K562 (cell line): ENCODE measurements at regions not wholly inside any gene's neighbourhood (a gene's known extent, or its start where the extent isn't known, plus 50 kb on each side); places are given as distances from the start of the nearest gene placed in this dataset.

Experiments
- ATAC-seq: fragments of 200-7000 bp; cut with Tn5 transposase; 3 replicates; pipeline ENCODE4 v1.9.1; 2020; ENCODE audit warnings: moderate library complexity
- BruUV-seq: library from RNA; stranded (reverse); fragments of 400-500 nt; replicated peaks from 2 replicates; lab custom pipeline; 2021; lab: Mats Ljungman, UMichigan
- CTCF ChIA-PET: fragments of 300-600 bp; formaldehyde crosslinking; extraction: SDS; loops from one replicate; lab custom pipeline; 2021; ENCODE audit warnings: low intra/inter-chr PET ratio; lab: Yijun Ruan, JAX
- POLR2A ChIA-PET: fragments of 300-600, 350-650 bp; sonication (Branson Sonifier 250); formaldehyde crosslinking; extraction: SDS; loops from one replicate; lab custom pipeline; 2021; ENCODE audit warnings: antibody characterized with exemption, inconsistent platforms; lab: Yijun Ruan, JAX
- DNase-seq, 4 experiments: peaks; one replicate each; pipeline versions ENCODE4 v3.0.0 to v3.0.0-alpha.2; 2011 to 2018; ENCODE audit warnings: low spot score in 3 of 4, mixed read lengths in 3 of 4; ENCODE audit errors: extremely low read depth in 1 of 4
- FAIRE-seq: peaks from 2 replicates; lab custom pipeline; 2011; peaks lifted over from hg19 to GRCh38; lab: Jason Lieb, UNC
- H2AFZ ChIP-seq: 2 replicates; pipeline ENCODE4 v1.6.0; 2011; ENCODE audit warnings: low read depth, low read length, control low read depth, inconsistent platforms
- H3K27ac ChIP-seq: fragments of 200-600 bp; 3 replicates; pipeline ENCODE4 v1.8.0; 2011; ENCODE audit warnings: low read depth, mild to moderate bottlenecking, control low read depth, inconsistent platforms, low read length, moderate library complexity, mixed read lengths; ENCODE audit errors: extremely low read depth
- H3K27me3 ChIP-seq, 2 experiments: fragments of 300-600 bp in 1 of 2; 2 replicates in 1 of 2; 3 replicates in 1 of 2; pipeline versions ENCODE4 v1.6.0 to v1.8.0; 2011; ENCODE audit warnings: inconsistent platforms in 2 of 2, low read length in 2 of 2, mild to moderate bottlenecking in 1 of 2, mixed read lengths in 1 of 2, moderate library complexity in 1 of 2; ENCODE audit not compliant: control insufficient read depth in 2 of 2, insufficient read depth in 2 of 2
- H3K36me3 ChIP-seq: fragments of 300-600 bp; 3 replicates; pipeline ENCODE4 v1.8.0; 2011; ENCODE audit warnings: mild to moderate bottlenecking, low read length, inconsistent platforms; ENCODE audit not compliant: control insufficient read depth, insufficient read depth
- H3K4me1 ChIP-seq, 2 experiments: fragments of 200-600 bp in 1 of 2; replicated peaks in 1 of 2; 2 replicates in 1 of 2; 3 replicates in 1 of 2; pipeline versions ENCODE4 v1.5.1 to v1.8.0; 2011; ENCODE audit warnings: inconsistent platforms in 2 of 2, low read length in 2 of 2, mild to moderate bottlenecking in 1 of 2, mixed read lengths in 1 of 2, moderate library complexity in 1 of 2; ENCODE audit not compliant: control insufficient read depth in 2 of 2, insufficient read depth in 2 of 2
- H3K4me2 ChIP-seq: 2 replicates; pipeline ENCODE4 v1.6.1; 2011; ENCODE audit warnings: low read length, control low read depth, inconsistent platforms, mixed read lengths; ENCODE audit not compliant: insufficient read depth
- H3K4me3 ChIP-seq: fragments of 200-600 bp; sonication (generic), shearing (Covaris generic); 2 replicates; pipeline ENCODE4 v1.5.1; 2016; ENCODE audit warnings: control low read depth, inconsistent platforms
- H3K79me2 ChIP-seq: fragments of 200-600 bp; 3 replicates; pipeline ENCODE4 v1.8.0; 2011; ENCODE audit warnings: low read length, inconsistent platforms; ENCODE audit not compliant: control insufficient read depth, insufficient read depth
- H3K9ac ChIP-seq, 2 experiments: 2 replicates each; pipeline versions ENCODE4 v1.6.0 to v1.6.1; 2011; ENCODE audit warnings: low read depth in 2 of 2, low read length in 2 of 2, control low read depth in 1 of 2, inconsistent platforms in 1 of 2, mild to moderate bottlenecking in 1 of 2, mixed read lengths in 1 of 2; ENCODE audit not compliant: insufficient read depth in 1 of 2
- H3K9me1 ChIP-seq: one replicate; pipeline ENCODE4 v1.6.0; 2011; ENCODE audit warnings: inconsistent platforms, mild to moderate bottlenecking, low read length, moderate library complexity; ENCODE audit not compliant: control insufficient read depth, insufficient read depth
- H3K9me3 ChIP-seq: replicated peaks from 2 replicates; pipeline ENCODE4 v1.5.1; 2011; ENCODE audit warnings: low read depth, low read length, inconsistent platforms; ENCODE audit not compliant: control insufficient read depth, insufficient read depth
- H4K20me1 ChIP-seq: replicated peaks from 2 replicates; pipeline ENCODE4 v1.6.1; 2011; ENCODE audit warnings: low read length, inconsistent platforms, mixed read lengths; ENCODE audit not compliant: control insufficient read depth, insufficient read depth
- CBX2 ChIP-seq: fragments of 200-600 bp; sonication (generic); IDR thresholded peaks from one replicate; pipeline ENCODE4 v1.6.1; 2012; ENCODE audit warnings: mild to moderate bottlenecking, low read length, inconsistent platforms; ENCODE audit not compliant: insufficient read depth, poor library complexity, severe bottlenecking
- HDAC8 ChIP-seq: fragments of 450-650 bp; IDR thresholded peaks from 2 replicates; pipeline ENCODE4 v1.6.1; 2016; ENCODE audit warnings: mild to moderate bottlenecking, missing genetic modification characterization, moderate library complexity, missing compliant biosample characterization
- MTA2 ChIP-seq: fragments of 450-650 bp; IDR thresholded peaks from 2 replicates; pipeline ENCODE4 v1.6.1; 2016; ENCODE audit warnings: low read depth
- NFIX ChIP-seq: fragments of 250-450 bp; sonication (Bioruptor Pico); IDR thresholded peaks from 2 replicates; pipeline ENCODE4 v1.4.0; 2020; ENCODE audit warnings: low read depth, mild to moderate bottlenecking, moderate library complexity
- PHB ChIP-seq: fragments of 250-450 bp; sonication (Bioruptor Pico); IDR thresholded peaks from 2 replicates; pipeline ENCODE4 v1.5.0; 2021
- PHF8 ChIP-seq: fragments of 200-600 bp; sonication (generic); IDR thresholded peaks from 2 replicates; pipeline ENCODE4 v1.6.1; 2012; ENCODE audit warnings: mixed run types, mild to moderate bottlenecking, inconsistent platforms, low read length, moderate library complexity, borderline replicate concordance
- RCOR1 ChIP-seq, 2 experiments: IDR thresholded peaks; 2 replicates each; pipeline ENCODE4 v1.6.1; 2012; ENCODE audit warnings: low read depth in 2 of 2, low read length in 2 of 2, borderline replicate concordance in 1 of 2, improper control_type of control experiment in 1 of 2
- RFX7 ChIP-seq: fragments of 250-450 bp; sonication (Bioruptor Pico); IDR thresholded peaks from 2 replicates; pipeline ENCODE4 v1.5.1; 2021; ENCODE audit warnings: mild to moderate bottlenecking
- SNAPC5 ChIP-seq: fragments of 250-450 bp; sonication (Bioruptor Pico); IDR thresholded peaks from 2 replicates; pipeline ENCODE4 v1.8.0; 2021; ENCODE audit warnings: moderate library complexity, mild to moderate bottlenecking, inconsistent platforms
- THRAP3 ChIP-seq: fragments of 450-650 bp; IDR thresholded peaks from 2 replicates; pipeline ENCODE4 v1.6.1; 2016; ENCODE audit warnings: mild to moderate bottlenecking, inconsistent platforms, borderline replicate concordance
- UBTF ChIP-seq, 2 experiments: IDR thresholded peaks; 2 replicates each; pipeline ENCODE4 v1.6.1; 2012; ENCODE audit warnings: improper control_type of control experiment in 2 of 2, low read depth in 2 of 2, low read length in 2 of 2, borderline replicate concordance in 1 of 2
- XRCC5 ChIP-seq: fragments of 200-400 bp; formaldehyde crosslinking; IDR thresholded peaks from 2 replicates; pipeline ENCODE4 v1.6.1; 2017; ENCODE audit warnings: low read depth, mild to moderate bottlenecking, low read length
- ZNF592 ChIP-seq: fragments of 450-650 bp; IDR thresholded peaks from 2 replicates; pipeline ENCODE4 v1.6.1; 2017; ENCODE audit warnings: antibody characterized with exemption, mild to moderate bottlenecking
- ZNF639 ChIP-seq, 2 experiments: fragments of 200-800 bp in 1 of 2; sonication (Bioruptor generic) in 1 of 2; sonication (generic) in 1 of 2; formaldehyde crosslinking in 1 of 2; IDR thresholded peaks in 1 of 2; conservative IDR thresholded peaks in 1 of 2; 2 replicates each; pipeline versions ENCODE4 v1.5.0 to v1.6.1; 2016 to 2020; ENCODE audit warnings: missing compliant biosample characterization in 1 of 2, missing genetic modification characterization in 1 of 2, missing genetic modification reagents in 1 of 2
- ZNF717 ChIP-seq: fragments of 250-450 bp; sonication (Bioruptor Pico); IDR thresholded peaks from 2 replicates; pipeline ENCODE4 v1.5.0; 2021
- WGBS: fragments of 100-300 bp; shearing (Covaris generic); methylation state at CpG from one replicate; pipeline ENCODE4 v1.1.6; 2016; ENCODE audit warnings: low coverage, mixed read lengths; ENCODE audit not compliant: insufficient coverage; ENCODE audit errors: missing lambda C conversion rate; 5-methylcytosine and 5-hydroxymethylcytosine counted together
- in situ Hi-C: fragments of 300-500 bp; cut with MboI; formaldehyde crosslinking; loops from 4 replicates; pipeline ENCODE4 v1.15.0; 2018; ENCODE audit warnings: inconsistent platforms, mixed read lengths
- intact Hi-C: fragments of 100-400 bp; cut with micrococcal nuclease; formaldehyde crosslinking; loops from 2 replicates; pipeline ENCODE4 v1.14.2; 2022

- 6% methylated on average over 1 of the region's 1 CpG for WGBS
- intact Hi-C loops (no loop called here), in situ Hi-C loops (no loop called here)
- no peak overlapping the region for H3K4me3 ChIP-seq
- H2AFZ ChIP-seq: no peak overlapping the region
- DNase-seq (no peak), FAIRE-seq (no peak), ATAC-seq (no peak)
- POLR2A ChIA-PET: no interaction called here
- H3K9ac ChIP-seq: no peak overlapping the region
- no peak overlapping the region for H3K27ac ChIP-seq
- no peaks in the 10 kb centered on the region for H3K79me2 ChIP-seq
- H3K9me1 ChIP-seq: no peaks in the 10 kb centered on the region
- no peaks in the 10 kb centered on the region for H3K27me3 ChIP-seq
- no peaks in the 10 kb centered on the region for H4K20me1 ChIP-seq
- H3K9me3 ChIP-seq: no peaks in the 10 kb centered on the region
- no peaks in the 10 kb centered on the region for H3K4me1 ChIP-seq
- H3K4me2 ChIP-seq: no peak overlapping the region
- CTCF ChIA-PET: no interaction called here
- no peaks in the 10 kb centered on the region for H3K36me3 ChIP-seq
- no TSS peak for BruUV-seq
- TF ChIP-seq MTA2 (no peak), THRAP3 (no peak), PHB (CRISPR knock-in tag) (no peak), UBTF (IDR thresholded peaks at IDR 0.05; ENCODE audit: borderline replicate concordance in 1 of 2, low read depth in 2 of 2, low read length in 2 of 2) (no peak), PHF8 (no peak), CBX2 (no peak), ZNF717 (CRISPR knock-in tag) (no peak), RCOR1 (IDR thresholded peaks at IDR 0.05; ENCODE audit: borderline replicate concordance in 1 of 2, low read depth in 2 of 2, low read length in 2 of 2) (no peak), XRCC5 (no peak), RFX7 (CRISPR knock-in tag) (no peak), ZNF639 (CRISPR knock-in tag; conservative IDR thresholded peaks at IDR 0.05 in 1 of 2, IDR thresholded peaks at IDR 0.05 in 1 of 2) (no peak), NFIX (CRISPR knock-in tag) (no peak), ZNF592 (no peak), HDAC8 (tag) (no peak), SNAPC5 (CRISPR knock-in tag) (no peak)
Observed at GRCh38 chr2:146228020-146228393, 1616.8 kb upstream of the ACVR2A start.
